G401.6 (cell line): ENCODE measurements at regions not wholly inside any gene's neighbourhood (a gene's known extent, or its start where the extent isn't known, plus 50 kb on each side); places are given as distances from the start of the nearest gene placed in this dataset.

Experiments
- FAIRE-seq: peaks from 2 replicates; lab custom pipeline; 2012; peaks lifted over from hg19 to GRCh38; lab: Jason Lieb, UNC

GRCh38 chr7:46871516-46871915 is 710.4 kb downstream of the TNS3 start:
- FAIRE-seq: no peak

GRCh38 chr7:46864716-46865115 is 717.2 kb downstream of the TNS3 start:
- no peak for FAIRE-seq

- FAIRE-seq: no peak
These were observed 721.9 kb downstream of the TNS3 start for GRCh38 chr7:46859963-46860475.

GRCh38 chr7:46855851-46856250 is 726.1 kb downstream of the TNS3 start:
- no peak for FAIRE-seq

DNA sequence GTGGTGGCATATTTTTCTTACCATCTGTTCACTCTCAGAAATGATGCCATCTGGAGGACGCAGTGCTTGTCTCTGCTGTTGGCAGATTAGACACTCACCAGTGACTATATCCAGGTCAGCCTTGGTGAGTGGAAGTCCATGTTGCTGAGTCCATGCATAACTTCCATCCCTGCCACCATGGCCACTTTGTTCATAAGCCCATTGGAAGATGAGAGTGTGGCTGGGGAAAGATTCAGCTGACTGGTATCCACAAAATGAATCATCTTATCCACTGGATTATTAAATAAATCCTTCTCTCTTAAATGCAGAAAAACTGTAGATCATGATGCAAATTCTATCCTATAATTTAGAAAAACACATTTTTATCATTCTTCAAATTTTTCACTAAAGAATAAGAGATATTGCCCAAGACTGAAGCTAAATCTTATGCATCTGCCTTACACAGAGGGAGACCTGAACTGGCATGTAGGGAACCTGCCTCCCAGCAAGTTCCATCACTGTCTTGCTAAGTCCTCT is 726.9 kb downstream of the TNS3 start:
- FAIRE-seq: no peak

- FAIRE-seq: no peak
These were observed 728.5 kb downstream of the TNS3 start for GRCh38 chr7:46853451-46853850.

DNA sequence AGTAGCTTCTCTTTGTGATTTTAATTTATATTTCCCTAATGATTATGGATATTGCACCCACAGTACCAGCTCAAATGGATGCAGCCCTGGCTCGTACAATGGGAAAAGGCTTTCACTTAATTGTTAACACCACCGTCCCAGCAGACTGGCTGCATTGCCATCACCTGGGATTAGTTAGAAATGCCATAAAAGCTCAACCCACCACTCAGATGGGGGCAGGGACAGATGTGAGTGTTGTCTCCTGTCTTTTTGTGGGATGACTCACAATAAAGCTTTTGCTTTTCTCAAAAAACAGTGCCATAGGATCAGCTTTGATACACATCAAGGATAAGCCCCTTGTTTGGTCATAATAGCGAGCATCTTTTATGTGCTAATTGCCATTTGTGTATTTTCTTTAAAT is 729.1 kb downstream of the TNS3 start:
- FAIRE-seq: no peak

- FAIRE-seq: no peak
These were observed 731.2 kb downstream of the TNS3 start for GRCh38 chr7:46850563-46851330.

DNA sequence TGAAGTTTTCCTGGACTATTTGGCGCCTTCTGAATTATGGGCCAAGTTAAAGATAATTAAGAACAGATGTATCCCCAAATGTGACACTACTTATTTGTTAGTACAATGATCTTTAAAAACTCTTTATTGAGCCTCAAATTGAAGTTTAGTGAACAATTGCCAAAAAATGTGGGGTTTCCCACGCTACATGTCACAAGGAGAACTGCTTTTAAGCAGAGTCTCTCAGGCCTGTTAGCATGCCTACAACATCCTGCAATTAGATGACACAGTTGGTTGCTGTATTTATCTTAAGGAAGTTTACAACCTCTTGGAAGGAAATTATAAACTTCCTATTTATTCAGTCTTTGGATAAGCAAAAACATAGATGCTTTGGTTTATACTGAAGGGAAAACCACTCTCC is 733.0 kb downstream of the TNS3 start:
- FAIRE-seq: no peak

DNA sequence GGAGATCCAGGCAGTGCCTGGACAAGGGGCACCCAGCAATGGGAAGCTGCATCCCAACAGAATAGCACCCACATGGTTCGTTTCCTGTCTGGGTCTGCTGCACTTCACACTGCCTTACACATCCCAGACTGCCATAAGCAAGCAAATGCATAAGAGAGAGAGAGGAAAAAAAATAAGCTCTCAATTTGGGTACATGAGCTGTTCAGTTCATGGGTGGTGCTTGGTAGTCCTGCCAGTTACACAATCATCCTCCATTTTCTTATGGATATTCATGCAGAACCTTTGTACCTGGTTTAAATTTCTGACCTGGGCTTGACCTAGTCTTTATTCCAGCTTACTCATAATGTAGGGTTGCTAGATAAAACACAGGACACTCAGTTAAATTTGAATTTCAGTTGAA is 733.6 kb downstream of the TNS3 start:
- no peak for FAIRE-seq

- FAIRE-seq: no peak
These were observed 734.8 kb downstream of the TNS3 start for GRCh38 chr7:46847126-46847525.

DNA sequence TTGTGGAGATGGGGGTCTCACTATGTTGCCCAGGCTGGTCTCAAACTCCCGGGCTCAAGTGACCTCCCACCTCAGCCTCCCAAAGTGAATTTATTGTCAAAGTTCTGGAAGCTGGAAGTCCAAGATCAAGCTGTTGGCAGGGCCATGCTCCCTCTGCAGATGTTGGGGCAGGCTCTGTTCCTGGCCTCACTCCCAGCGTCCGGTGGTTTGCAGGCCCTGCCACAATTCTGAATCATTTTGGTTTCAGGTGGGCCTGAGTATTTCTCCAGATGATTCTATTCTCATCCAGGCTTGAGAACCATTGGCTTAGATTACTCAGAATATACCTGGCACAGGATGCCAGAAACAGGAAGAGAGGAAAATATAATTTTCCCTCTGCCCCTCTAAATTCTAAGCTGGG is 737.4 kb downstream of the TNS3 start:
- FAIRE-seq: no peak

- no peak for FAIRE-seq
These were observed 740.7 kb downstream of the TNS3 start for GRCh38 chr7:46841248-46841647.

GRCh38 chr7:46839651-46840050 is 742.3 kb downstream of the TNS3 start:
- FAIRE-seq: no peak

GRCh38 chr7:46838463-46838862 is 743.4 kb downstream of the TNS3 start:
- no peak for FAIRE-seq

DNA sequence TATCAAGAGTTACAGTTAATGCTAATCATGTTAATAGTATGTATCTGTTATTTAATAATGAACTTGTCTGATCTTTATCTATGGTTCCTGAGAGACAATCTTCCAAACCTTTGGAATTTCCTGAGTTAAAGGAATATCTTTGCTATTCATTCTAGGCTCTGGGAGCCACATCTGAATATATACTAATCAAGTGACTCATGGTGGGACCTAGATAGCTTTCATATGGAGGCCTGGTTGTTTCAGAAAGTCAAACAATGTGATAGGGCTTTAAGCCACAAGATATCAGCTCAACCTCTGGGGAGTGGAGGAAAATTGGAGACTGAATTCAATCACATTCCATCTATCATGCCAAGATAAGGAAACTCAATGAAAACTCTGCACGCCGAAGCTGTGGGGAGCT is 746.4 kb downstream of the TNS3 start:
- no peak for FAIRE-seq

DNA sequence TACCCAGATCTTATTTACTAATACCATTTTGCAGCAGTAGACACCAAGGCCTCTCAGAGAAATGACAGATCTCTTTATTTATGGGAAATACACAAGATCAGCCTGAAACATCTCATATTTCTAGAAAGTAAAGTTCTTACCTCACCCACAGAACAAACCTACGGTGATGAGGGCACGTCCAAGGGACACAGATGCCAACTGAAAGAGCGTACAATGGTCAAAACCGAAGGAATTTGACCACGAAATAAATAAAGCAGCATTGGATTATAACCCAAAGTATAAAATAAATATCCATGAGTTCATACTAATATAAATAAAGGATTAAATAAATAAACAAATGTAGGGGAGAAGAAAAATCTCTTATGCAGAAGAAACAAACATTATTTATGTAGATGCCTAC is 747.0 kb downstream of the TNS3 start:
- no peak for FAIRE-seq

GRCh38 chr7:46833197-46833596 is 748.7 kb downstream of the TNS3 start:
- FAIRE-seq: no peak

- FAIRE-seq: no peak
These were observed 749.8 kb downstream of the TNS3 start for GRCh38 chr7:46832136-46832535.

- FAIRE-seq: no peak
These were observed 762.1 kb downstream of the TNS3 start for GRCh38 chr7:46819819-46820218.

DNA sequence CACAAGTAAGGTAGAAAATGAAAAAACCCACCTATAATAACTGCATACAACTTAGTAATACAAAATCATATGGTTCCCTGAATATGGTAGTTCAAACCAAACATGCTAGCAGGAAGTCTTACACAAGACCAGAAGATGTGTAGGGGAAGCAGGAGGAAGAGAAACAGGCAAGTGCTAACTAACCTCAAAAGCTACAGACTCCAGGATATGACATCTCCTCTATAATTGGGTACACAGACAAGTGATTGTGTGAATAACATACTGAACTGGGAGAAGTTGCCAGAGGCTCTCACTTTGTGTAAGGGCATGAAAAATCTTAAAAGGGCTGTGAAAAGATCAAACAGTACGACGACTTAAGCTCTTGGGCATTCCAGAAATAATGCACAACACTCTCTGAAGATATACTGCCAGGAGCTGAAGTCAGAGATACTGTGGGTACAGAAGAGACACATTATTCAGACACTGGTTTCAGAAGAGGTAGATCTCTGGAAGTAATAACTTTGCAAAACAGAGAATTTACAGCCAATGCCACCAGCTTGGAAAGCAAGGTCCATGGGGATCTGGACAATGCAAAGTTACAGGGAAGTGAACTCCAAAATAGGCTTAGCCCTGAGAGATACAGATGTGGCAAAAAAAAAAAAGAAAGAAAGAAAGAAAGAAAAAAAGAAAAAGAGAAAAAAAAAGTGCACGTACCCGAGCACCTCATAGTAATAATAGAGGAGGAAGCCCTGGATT is 767.2 kb downstream of the TNS3 start:
- FAIRE-seq: no peak

DNA sequence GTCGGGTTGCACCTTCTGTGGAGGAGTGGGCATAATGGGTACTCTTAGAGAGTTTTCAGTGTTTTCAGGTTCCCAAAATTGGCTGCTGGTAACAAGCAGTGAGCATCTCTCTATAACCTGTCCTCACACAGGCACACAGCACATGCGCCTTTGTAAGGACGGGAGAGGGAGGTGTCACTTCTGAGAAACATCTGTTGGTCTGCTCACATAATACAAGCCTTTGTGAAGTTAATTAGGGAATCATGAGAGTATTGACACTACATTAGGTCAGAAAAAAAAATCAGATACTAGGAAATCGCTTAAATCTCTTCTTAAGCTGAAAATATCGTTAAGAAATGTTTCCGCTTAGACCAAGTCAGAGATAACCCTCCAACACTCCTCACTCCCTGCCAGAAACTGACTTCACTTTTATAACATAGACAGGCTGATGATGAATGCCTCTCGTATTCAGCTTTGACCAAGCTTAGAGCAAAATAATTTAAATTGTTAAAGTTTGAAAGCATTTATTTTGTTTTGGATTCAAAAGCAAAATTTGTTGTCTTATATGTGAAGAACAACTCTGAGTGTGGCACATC is 769.7 kb downstream of the TNS3 start:
- no peak for FAIRE-seq

- no peak for FAIRE-seq
These were observed 770.4 kb downstream of the TNS3 start for GRCh38 chr7:46811529-46811928.
